CD4-positive, alpha-beta memory T cell (primary cell): ENCODE measurements at regions not wholly inside any gene's neighbourhood (a gene's known extent, or its start where the extent isn't known, plus 50 kb on each side); places are given as distances from the start of the nearest gene placed in this dataset.
"Not testable (repeated sequence)": the region's sequence is repeated elsewhere in the genome, so short reads cannot be mapped to it uniquely, and the experiment has no call there.

Source experiments
- CTCF ChIA-PET: fragments of 350-600 bp; sonication (Branson Sonifier 250); formaldehyde crosslinking; loops from one replicate; lab custom pipeline; 2021; ENCODE audit warnings: inconsistent platforms; ENCODE audit not compliant: partially characterized antibody; lab: Charles Lee
- POLR2A ChIA-PET: fragments of 350-600 bp; sonication (Branson Sonifier 250); formaldehyde crosslinking; loops from one replicate; lab custom pipeline; 2021; ENCODE audit not compliant: partially characterized antibody; lab: Charles Lee
- DNase-seq, 5 donors: peaks; one replicate each; pipeline versions ENCODE4 v3.0.0 to v3.0.0-alpha.2; 2020 to 2022; ENCODE audit warnings: mixed read lengths in 1 of 5
- H3K27ac ChIP-seq: one replicate; pipeline ENCODE4 v1.7.0; 2013; ENCODE audit warnings: low read depth, low read length
- H3K27me3 ChIP-seq: 2 replicates; pipeline ENCODE4 v1.7.0; 2013; ENCODE audit warnings: mild to moderate bottlenecking, low read length, moderate library complexity; ENCODE audit not compliant: insufficient read depth
- H3K36me3 ChIP-seq: 2 replicates; pipeline ENCODE4 v1.7.0; 2013; ENCODE audit warnings: mild to moderate bottlenecking, low read length, moderate library complexity; ENCODE audit not compliant: insufficient read depth
- H3K4me1 ChIP-seq: 2 replicates; pipeline ENCODE4 v1.7.0; 2013; ENCODE audit warnings: mild to moderate bottlenecking, low read length, moderate library complexity; ENCODE audit not compliant: insufficient read depth
- H3K4me3 ChIP-seq, 2 donors: one replicate each; pipeline ENCODE4 v1.7.0; 2013; ENCODE audit warnings: low read length in 2 of 2, mild to moderate bottlenecking in 1 of 2
- H3K9me3 ChIP-seq, 2 donors: one replicate each; pipeline ENCODE4 v1.7.0; 2013; ENCODE audit warnings: low read length in 2 of 2, control low read depth in 1 of 2; ENCODE audit not compliant: control insufficient read depth in 1 of 2
- H3K27ac Mint-ChIP-seq, 7 donors: one replicate each; pipeline ENCODE4 v1.8.0; 2020 to 2021; ENCODE audit warnings: mixed read lengths in 7 of 7, mild to moderate bottlenecking in 6 of 7, inconsistent platforms in 3 of 7, moderate library complexity in 3 of 7
- H3K27me3 Mint-ChIP-seq, 2 donors: one replicate each; pipeline ENCODE4 v1.8.0; 2020 to 2021; ENCODE audit warnings: mixed read lengths in 2 of 2
- H3K36me3 Mint-ChIP-seq, 2 donors: one replicate each; pipeline ENCODE4 v1.8.0; 2020 to 2021; ENCODE audit warnings: mixed read lengths in 2 of 2, inconsistent platforms in 1 of 2, mild to moderate bottlenecking in 1 of 2
- H3K4me1 Mint-ChIP-seq, 4 donors: one replicate each; pipeline ENCODE4 v1.8.0; 2020 to 2021; ENCODE audit warnings: mixed read lengths in 4 of 4, mild to moderate bottlenecking in 1 of 4
- H3K4me3 Mint-ChIP-seq, 8 donors: one replicate each; pipeline ENCODE4 v1.8.0; 2020 to 2021; ENCODE audit warnings: mixed read lengths in 8 of 8, mild to moderate bottlenecking in 7 of 8, moderate library complexity in 6 of 8, inconsistent platforms in 3 of 8
- H3K9me3 Mint-ChIP-seq, 8 donors: one replicate each; pipeline ENCODE4 v1.8.0; 2020 to 2021; ENCODE audit warnings: mixed read lengths in 8 of 8, mild to moderate bottlenecking in 5 of 8, inconsistent platforms in 3 of 8, moderate library complexity in 1 of 8
- intact Hi-C: fragments of 100-400 bp; cut with micrococcal nuclease; formaldehyde crosslinking; loops from one replicate; pipeline ENCODE4 v1.15.1; 2023

DNA sequence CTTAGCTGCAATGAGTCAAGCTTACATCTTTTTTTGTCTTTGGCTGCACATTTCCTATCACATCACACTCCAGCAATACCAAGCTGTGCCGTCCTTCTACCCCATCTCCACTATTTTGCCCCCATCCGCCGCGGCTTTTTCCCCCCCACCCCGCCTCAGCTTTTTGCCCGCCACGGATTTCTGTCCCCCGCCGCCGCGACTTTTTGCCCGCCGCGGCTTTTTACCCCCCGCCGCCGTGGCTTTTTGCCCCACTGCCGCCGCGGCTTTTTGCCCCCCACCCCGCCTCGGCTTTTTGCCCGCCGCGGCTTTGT lies 2785.4 kb downstream of the RPIA start:
- Mint-ChIP-seq H3K4me1 (peaks cover 3 to 12% (median 7%) of the 10 kb centered on the region in 4 donors), H3K27me3 (peaks cover 10 to 14% of the 10 kb centered on the region in 2 donors), H3K27ac (peak overlapping the region in 6 of 7 donors; percentile 66 to 94 (median 91)), H3K9me3 (peaks cover 0 to 11% (median 6%) of the 10 kb centered on the region in 8 donors), H3K4me3 (peak overlapping the region; percentile 76 to 95 (median 90))
- peaks cover 10% of the 10 kb centered on the region for H3K4me1 ChIP-seq
- H3K9me3 ChIP-seq, H3K36me3 ChIP-seq, H3K36me3 Mint-ChIP-seq, DNase-seq, intact Hi-C loops, H3K4me3 ChIP-seq, H3K27me3 ChIP-seq, CTCF ChIA-PET, H3K27ac ChIP-seq, POLR2A ChIA-PET: not testable (repeated sequence)

DNA sequence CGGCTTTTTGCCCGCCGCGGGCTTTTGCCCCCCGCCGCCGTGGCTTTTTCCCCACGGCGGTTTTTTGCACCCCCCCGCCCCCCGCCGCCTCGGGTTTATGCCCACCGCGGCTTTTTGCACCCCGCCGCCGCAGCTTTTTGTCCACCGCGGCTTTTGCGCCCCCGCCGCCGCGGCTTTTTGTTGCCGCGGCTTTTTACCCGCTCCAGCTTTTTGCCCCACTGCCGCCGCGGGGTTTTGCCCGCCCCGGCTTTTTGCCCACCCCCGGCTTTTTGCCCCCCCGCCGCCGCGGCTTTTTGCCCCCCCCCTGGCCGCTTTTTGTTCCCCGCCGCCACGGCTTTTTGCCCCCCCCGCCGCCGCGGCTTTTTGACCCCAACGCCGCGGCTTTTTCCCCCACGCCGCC lies 2785.8 kb downstream of the RPIA start:
- H3K36me3 ChIP-seq, CTCF ChIA-PET, POLR2A ChIA-PET, H3K9me3 ChIP-seq, DNase-seq, H3K27ac ChIP-seq, H3K4me3 Mint-ChIP-seq, H3K9me3 Mint-ChIP-seq, H3K4me3 ChIP-seq, H3K36me3 Mint-ChIP-seq, H3K27me3 ChIP-seq, intact Hi-C loops: not testable (repeated sequence)
- H3K4me1 ChIP-seq, result peaks cover 10% of the 10 kb centered on the region
- peaks cover 7 to 11% of the 10 kb centered on the region in 2 donors for H3K27me3 Mint-ChIP-seq
- peaks cover 3 to 12% (median 7%) of the 10 kb centered on the region in 4 donors for H3K4me1 Mint-ChIP-seq
- H3K27ac Mint-ChIP-seq, result peak overlapping the region in 1 of 7 donors; percentile 89

DNA sequence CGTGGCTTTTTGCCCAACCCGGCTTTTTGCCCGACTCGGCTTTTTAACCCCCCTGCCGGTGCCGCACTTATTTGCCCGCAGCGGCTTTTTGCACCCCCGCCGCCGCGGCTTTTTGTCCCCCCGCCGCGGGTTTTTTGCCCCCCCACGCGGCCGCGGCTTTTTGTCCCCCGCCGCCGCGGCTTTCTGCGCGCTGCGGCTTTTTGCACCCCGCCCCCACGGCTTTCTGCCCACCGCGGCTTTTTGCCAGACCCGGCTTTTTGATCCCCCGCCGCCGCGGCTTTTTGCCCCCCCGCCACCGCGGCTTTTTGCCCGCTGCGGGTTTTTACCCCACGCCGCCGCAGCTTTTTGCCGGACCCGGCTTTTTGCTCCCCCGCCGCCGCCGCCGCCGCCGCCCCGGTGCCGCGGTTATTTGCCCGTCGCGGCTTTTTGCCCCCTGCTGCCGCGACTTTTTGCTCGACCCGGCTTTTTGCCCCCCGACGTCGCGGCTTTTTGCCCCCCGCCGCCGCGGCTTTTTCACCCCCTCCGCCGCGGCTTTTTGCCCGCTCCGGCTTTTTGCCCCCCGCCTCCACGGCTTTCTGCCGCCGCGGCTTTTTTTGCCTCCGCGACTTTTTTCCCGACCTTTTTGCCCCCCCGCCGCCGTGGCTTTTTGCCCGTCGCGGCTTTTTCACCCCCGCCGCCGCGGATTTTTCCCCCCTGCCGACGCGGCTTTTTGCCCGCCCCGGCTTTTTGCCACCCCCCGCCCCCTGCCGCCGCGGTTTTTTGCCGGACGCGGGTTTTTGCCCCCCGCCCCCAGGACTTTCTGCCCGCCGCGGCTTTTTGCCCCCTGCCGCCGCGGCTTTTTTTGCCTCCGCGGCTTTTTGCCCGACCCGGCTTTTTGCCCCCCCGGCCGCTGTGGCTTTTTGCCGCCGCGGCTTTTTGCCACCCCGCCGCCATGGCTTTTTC lies 2786.5 kb downstream of the RPIA start:
- no peak overlapping the region for H3K4me3 ChIP-seq
- intact Hi-C loops, result no loop called here
- H3K9me3 ChIP-seq, result no peaks in the 10 kb centered on the region
- H3K9me3 Mint-ChIP-seq, result peaks cover 0 to 8% (median 4%) of the 10 kb centered on the region in 8 donors
- ChIA-PET CTCF (no interaction called here), POLR2A (no interaction called here)
- peaks cover 3 to 12% (median 7%) of the 10 kb centered on the region in 4 donors for H3K4me1 Mint-ChIP-seq
- H3K36me3 ChIP-seq, result no peaks in the 10 kb centered on the region
- H3K27ac ChIP-seq, result no peak overlapping the region
- peaks cover 0 to 2% of the 10 kb centered on the region in 2 donors for H3K36me3 Mint-ChIP-seq
- H3K27ac Mint-ChIP-seq, result no peak overlapping the region
- peaks cover 9 to 11% of the 10 kb centered on the region in 2 donors for H3K27me3 Mint-ChIP-seq
- peak overlapping the region in 4 of 8 donors; percentile 8 to 34 (median 22) for H3K4me3 Mint-ChIP-seq
- H3K4me1 ChIP-seq, result peaks cover 10% of the 10 kb centered on the region
- DNase-seq, result peak in 1 of 5 donors; percentile 34
- no peaks in the 10 kb centered on the region for H3K27me3 ChIP-seq

DNA sequence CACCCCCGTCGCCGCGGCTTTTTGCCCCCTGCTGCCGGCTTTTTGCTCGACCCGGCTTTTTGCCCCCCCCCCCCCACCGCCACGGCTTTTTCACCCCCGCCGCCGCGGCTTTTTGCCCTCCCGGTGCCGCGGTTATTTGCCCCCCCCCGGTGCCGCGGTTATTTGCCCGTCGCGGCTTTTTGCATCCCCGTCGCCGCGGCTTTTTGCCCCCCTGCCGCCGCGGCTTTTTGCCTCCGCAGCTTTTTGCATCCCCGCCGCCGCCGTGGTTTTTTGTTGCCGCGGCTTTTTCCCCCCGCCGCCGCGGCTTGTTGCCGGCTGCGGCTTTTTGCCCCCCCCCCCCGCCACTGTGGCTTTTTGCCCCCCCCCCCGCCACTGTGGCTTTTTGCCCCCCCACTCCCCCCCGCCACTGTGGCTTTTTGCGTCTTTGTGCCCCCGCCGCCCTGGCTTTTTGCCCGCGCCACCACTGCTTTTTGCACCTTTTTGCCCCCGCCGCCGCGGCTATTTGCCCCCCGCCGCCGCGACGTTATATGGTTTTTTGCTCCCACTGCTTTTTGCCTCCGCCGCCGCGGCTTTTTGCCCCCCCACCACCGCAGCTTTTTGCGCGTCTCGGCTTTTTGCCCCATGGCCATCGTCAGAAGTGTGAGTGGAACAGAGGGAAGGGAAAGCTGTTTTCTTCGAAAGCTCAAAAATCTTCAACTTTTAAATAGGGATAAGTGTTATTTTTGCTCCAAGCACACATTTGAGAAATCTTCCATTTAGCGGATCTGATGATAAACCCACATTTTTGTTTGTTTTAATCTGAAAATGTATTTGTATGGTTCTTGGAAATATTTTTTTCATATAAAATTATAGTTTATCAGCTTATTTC lies 2787.6 kb downstream of the RPIA start:
- H3K36me3 ChIP-seq, H3K27ac ChIP-seq, H3K4me3 ChIP-seq, H3K27me3 ChIP-seq, DNase-seq, H3K9me3 Mint-ChIP-seq, POLR2A ChIA-PET, H3K9me3 ChIP-seq, CTCF ChIA-PET, intact Hi-C loops, H3K36me3 Mint-ChIP-seq: not testable (repeated sequence)
- peaks cover 3 to 12% (median 7%) of the 10 kb centered on the region in 4 donors for H3K4me1 Mint-ChIP-seq
- peaks cover 9 to 11% of the 10 kb centered on the region in 2 donors for H3K27me3 Mint-ChIP-seq
- H3K27ac Mint-ChIP-seq, result peak overlapping the region in 2 of 7 donors; percentile 70 to 84
- H3K4me1 ChIP-seq, result peaks cover 10% of the 10 kb centered on the region
- peak overlapping the region; percentile 59 to 92 (median 82) for H3K4me3 Mint-ChIP-seq

DNA sequence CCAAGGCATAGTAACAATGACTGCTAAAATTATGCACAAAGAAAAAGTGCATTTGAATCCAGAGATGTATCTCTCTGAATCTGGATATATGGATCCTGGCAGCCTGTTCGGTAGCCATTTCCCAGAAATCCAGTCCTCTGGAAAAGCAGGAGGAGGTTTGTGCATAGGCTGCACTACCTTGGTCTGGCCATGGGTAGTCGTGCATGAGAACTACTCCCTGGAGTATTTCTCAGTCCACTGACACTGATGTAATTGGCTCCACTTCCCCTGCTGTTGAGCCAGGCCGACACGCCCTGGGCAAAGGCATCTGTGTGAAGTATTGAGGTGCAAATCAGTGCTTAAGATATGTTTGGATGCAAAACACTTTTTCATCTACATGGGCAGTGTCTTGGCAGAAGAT lies 2793.8 kb downstream of the RPIA start:
- H3K9me3 Mint-ChIP-seq, CTCF ChIA-PET, H3K4me1 Mint-ChIP-seq, intact Hi-C loops, H3K27me3 ChIP-seq, H3K9me3 ChIP-seq, H3K4me3 ChIP-seq, POLR2A ChIA-PET, H3K27ac Mint-ChIP-seq, H3K36me3 Mint-ChIP-seq, H3K4me3 Mint-ChIP-seq, H3K36me3 ChIP-seq, H3K27me3 Mint-ChIP-seq, H3K4me1 ChIP-seq, DNase-seq, H3K27ac ChIP-seq: not testable (repeated sequence)

DNA sequence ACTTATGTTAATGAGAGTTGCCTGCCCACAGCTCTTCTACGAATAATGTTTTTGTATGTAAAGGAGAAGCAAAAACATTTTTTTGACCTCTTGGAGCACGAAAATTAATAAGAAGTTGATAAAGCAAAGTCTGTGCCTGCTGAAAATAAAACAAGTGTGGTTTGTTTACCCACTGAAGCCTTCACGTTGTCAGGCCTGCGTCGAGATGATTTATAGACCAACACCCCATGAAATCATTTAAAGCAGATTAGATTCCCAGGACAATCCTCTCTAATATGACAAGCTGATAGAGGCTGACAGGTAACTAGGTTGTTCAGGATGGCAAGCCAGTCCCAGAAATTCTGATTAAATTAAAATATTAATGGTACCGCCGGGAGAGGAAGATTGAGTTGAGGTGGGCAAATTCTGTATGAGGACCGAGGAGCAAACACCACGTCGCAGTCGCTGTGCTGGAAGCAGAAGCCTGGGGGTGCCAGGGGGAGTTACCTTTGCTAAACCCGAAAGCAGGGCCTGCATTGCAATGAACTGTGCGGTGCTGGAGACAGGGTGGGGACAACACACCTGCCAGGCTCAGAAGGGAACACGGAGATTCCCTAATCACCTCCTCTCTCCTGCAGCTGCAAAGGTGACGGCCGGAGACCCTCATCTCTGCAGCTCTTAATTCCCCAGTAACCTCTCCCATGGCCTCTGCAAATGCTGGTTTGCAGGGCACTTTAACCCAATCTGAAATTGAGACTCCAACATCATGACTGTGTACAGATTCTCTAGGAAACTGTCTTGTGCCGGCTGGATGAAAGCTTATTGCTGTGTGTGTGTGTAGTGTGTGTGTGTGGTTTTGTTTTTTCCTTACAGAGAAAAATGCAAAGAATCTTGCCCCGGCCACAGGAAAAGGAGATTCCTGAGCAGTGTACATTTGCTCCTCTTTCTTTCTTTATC lies 2805.9 kb downstream of the RPIA start:
- DNase-seq, H3K27ac Mint-ChIP-seq, CTCF ChIA-PET, H3K27ac ChIP-seq, H3K36me3 Mint-ChIP-seq, intact Hi-C loops, H3K4me1 Mint-ChIP-seq, H3K27me3 ChIP-seq, H3K36me3 ChIP-seq, H3K9me3 ChIP-seq, H3K4me3 Mint-ChIP-seq, H3K4me3 ChIP-seq, H3K27me3 Mint-ChIP-seq, H3K4me1 ChIP-seq, H3K9me3 Mint-ChIP-seq, POLR2A ChIA-PET: not testable (repeated sequence)
